GM12878 (cell line): ENCODE measurements at regions not wholly inside any gene's neighbourhood (a gene's known extent, or its start where the extent isn't known, plus 50 kb on each side); places are given as distances from the start of the nearest gene placed in this dataset.

Source experiments
- ATAC-seq: fragments of 200-7000 bp; cut with Tn5 transposase; 3 replicates; pipeline ENCODE4 v1.9.1; 2020; ENCODE audit warnings: mild to moderate bottlenecking, moderate library complexity
- BruUV-seq: library from RNA; stranded (reverse); fragments of 400-500 nt; replicated peaks from 2 replicates; lab custom pipeline; 2021; lab: Mats Ljungman, UMichigan
- CTCF ChIA-PET: fragments of 300-600 bp; sonication (Branson Sonifier 250); formaldehyde crosslinking; extraction: SDS; loops from one replicate; lab custom pipeline; 2021; ENCODE audit warnings: inconsistent platforms; lab: Yijun Ruan, JAX
- POLR2A ChIA-PET: fragments of 350-600 bp; formaldehyde crosslinking; extraction: SDS; loops from one replicate; lab custom pipeline; 2021; ENCODE audit warnings: inconsistent platforms; lab: Charles Lee
- RAD21 ChIA-PET: fragments of 300-600 bp; sonication (Branson Sonifier 250); formaldehyde crosslinking; loops from one replicate; lab custom pipeline; 2023; ENCODE audit warnings: antibody characterized with exemption; ENCODE audit not compliant: unreplicated experiment; lab: Charles Lee
- SMC1A ChIA-PET: fragments of 300-600 bp; sonication (Branson Sonifier 250); formaldehyde crosslinking; loops from one replicate; lab custom pipeline; 2023; ENCODE audit not compliant: unreplicated experiment, uncharacterized antibody; lab: Charles Lee
- DNase-seq: peaks from one replicate; pipeline ENCODE4 v3.0.0-alpha.2; 2011; ENCODE audit warnings: low read depth, low spot score
- FAIRE-seq: peaks from 3 replicates; lab custom pipeline; 2011; peaks lifted over from hg19 to GRCh38; lab: Jason Lieb, UNC
- H2AFZ ChIP-seq: 2 replicates; pipeline ENCODE4 v1.6.0; 2011; ENCODE audit warnings: low read depth, low read length, control low read depth; ENCODE audit not compliant: control insufficient read depth
- H3K27ac ChIP-seq: 2 replicates; pipeline ENCODE4 v1.5.1; 2011; ENCODE audit warnings: control low read depth; ENCODE audit not compliant: control insufficient read depth, insufficient read depth
- H3K27me3 ChIP-seq, 2 experiments: replicated peaks in 1 of 2; 2 replicates each; pipeline versions ENCODE4 v1.6.0 to v1.6.1; 2011; ENCODE audit warnings: low read length in 1 of 2; ENCODE audit not compliant: control insufficient read depth in 2 of 2, insufficient read depth in 2 of 2
- H3K36me3 ChIP-seq, 2 experiments: 2 replicates each; pipeline ENCODE4 v1.5.1; 2011; ENCODE audit warnings: low read length in 1 of 2; ENCODE audit not compliant: control insufficient read depth in 2 of 2, insufficient read depth in 2 of 2
- H3K4me1 ChIP-seq: 2 replicates; pipeline ENCODE4 v1.6.1; 2011; ENCODE audit warnings: mild to moderate bottlenecking, low read length, moderate library complexity, mixed read lengths; ENCODE audit not compliant: control insufficient read depth, insufficient read depth
- H3K4me2 ChIP-seq: 2 replicates; pipeline ENCODE4 v1.6.0; 2011; ENCODE audit warnings: control low read depth; ENCODE audit not compliant: control insufficient read depth, insufficient read depth
- H3K4me3 ChIP-seq: fragments of 200-600 bp; sonication (generic); 2 replicates; pipeline ENCODE4 v1.5.1; 2016
- H3K79me2 ChIP-seq: 2 replicates; pipeline ENCODE4 v1.6.0; 2011; ENCODE audit warnings: low read length; ENCODE audit not compliant: control insufficient read depth, insufficient read depth
- H3K9ac ChIP-seq: 2 replicates; pipeline ENCODE4 v1.8.0; 2011; ENCODE audit warnings: low read length, control low read depth, mixed read lengths; ENCODE audit not compliant: control insufficient read depth, insufficient read depth
- H3K9me3 ChIP-seq: replicated peaks from 3 replicates; pipeline ENCODE4 v1.5.1; 2011; ENCODE audit warnings: mild to moderate bottlenecking, low read length; ENCODE audit not compliant: control insufficient read depth, insufficient read depth
- H4K20me1 ChIP-seq: 2 replicates; pipeline ENCODE4 v1.6.0; 2011; ENCODE audit not compliant: control insufficient read depth, insufficient read depth
- ATF7 ChIP-seq: fragments of 450-650 bp; IDR thresholded peaks from 2 replicates; pipeline ENCODE4 v1.6.1; 2016; ENCODE audit warnings: low read depth, mild to moderate bottlenecking
- ETV6 ChIP-seq, 2 experiments: fragments of 450-650 bp in 1 of 2; IDR thresholded peaks in 1 of 2; conservative IDR thresholded peaks in 1 of 2; 2 replicates each; pipeline ENCODE4 v1.6.1; 2014; ENCODE audit warnings: antibody characterized with exemption in 1 of 2, borderline replicate concordance in 1 of 2, low read depth in 1 of 2, mild to moderate bottlenecking in 1 of 2, moderate library complexity in 1 of 2
- MEF2A ChIP-seq: IDR thresholded peaks from 2 replicates; pipeline ENCODE4 v1.6.1; 2011; ENCODE audit warnings: low read depth, mild to moderate bottlenecking, low read length, moderate library complexity; ENCODE audit not compliant: insufficient read depth
- MYB ChIP-seq: fragments of 150-350 bp; IDR thresholded peaks from 2 replicates; pipeline ENCODE4 v1.6.1; 2014; ENCODE audit warnings: mild to moderate bottlenecking, low read depth, low read length, borderline replicate concordance
- PAX8 ChIP-seq: fragments of 450-650 bp; IDR thresholded peaks from 2 replicates; pipeline ENCODE4 v1.6.1; 2017; ENCODE audit warnings: mild to moderate bottlenecking, moderate library complexity
- SMAD5 ChIP-seq: IDR thresholded peaks from 2 replicates; pipeline ENCODE4 v1.6.1; 2016; ENCODE audit warnings: antibody characterized with exemption, low read depth
- SRF ChIP-seq, 2 experiments: IDR thresholded peaks; 2 replicates each; pipeline ENCODE4 v1.6.1; 2011; ENCODE audit warnings: low read depth in 2 of 2, low read length in 2 of 2, mild to moderate bottlenecking in 1 of 2, moderate library complexity in 1 of 2
- WRNIP1 ChIP-seq: IDR thresholded peaks from 2 replicates; pipeline ENCODE4 v1.6.1; 2011; ENCODE audit warnings: low read depth, low read length, improper control_type of control experiment, borderline replicate concordance
- whole genome bisulfite sequencing: methylation state at CpG from one replicate; pipeline ENCODE4 v1.1.6; 2016; ENCODE audit warnings: low lambda C conversion rate; ENCODE audit not compliant: insufficient replicate concordance, insufficient coverage; ENCODE audit errors: missing lambda C conversion rate; 5-methylcytosine and 5-hydroxymethylcytosine counted together
- in situ Hi-C: fragments of 300-500 bp; cut with MboI; formaldehyde crosslinking; loops from 9 replicates; pipeline ENCODE4 v1.14.3; 2018; ENCODE audit warnings: mixed read lengths
- intact Hi-C: fragments of 100-400 bp; cut with micrococcal nuclease; formaldehyde crosslinking; loops from one replicate; pipeline ENCODE4 v1.14.2; 2022; ENCODE audit not compliant: unreplicated experiment
- TF ChIP-seq, protein P1 (sequence below): IDR thresholded peaks from 2 replicates; pipeline ENCODE4 v1.6.1; 2011; ENCODE audit warnings: mild to moderate bottlenecking, low read depth, low read length, moderate library complexity; ENCODE audit not compliant: insufficient replicate concordance
- TF ChIP-seq, protein P2 (sequence below): IDR thresholded peaks from 2 replicates; pipeline ENCODE4 v1.6.1; 2011; ENCODE audit warnings: low read depth, low read length, improper control_type of control experiment, borderline replicate concordance

DNA sequence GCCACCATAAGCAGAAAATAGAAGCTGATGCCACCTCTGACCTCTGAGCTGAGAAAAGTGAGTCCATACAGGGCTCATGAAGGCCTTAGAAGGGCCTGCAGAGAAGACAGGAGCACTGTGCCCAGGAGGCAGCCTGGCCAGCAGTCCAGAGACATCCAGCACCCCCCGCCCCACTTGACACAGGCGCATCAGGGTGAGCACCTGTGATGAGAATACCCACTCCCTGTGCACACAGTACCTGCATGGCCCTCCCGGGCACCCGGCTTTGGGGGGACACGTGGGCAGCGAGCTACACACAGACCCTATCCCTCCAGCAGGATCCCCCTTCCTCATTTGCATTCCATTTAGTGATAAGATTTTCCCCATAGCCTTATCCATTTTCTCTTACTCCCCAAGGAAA, 63.6 kb upstream of the NSMCE3 start:
- H2AFZ ChIP-seq, result no peak overlapping the region
- CTCF ChIA-PET, result interaction anchor here (1.0 kb wide), 1 partner anchor 25 kb away, joined by 3 read pairs; no protein-coding TSS in a partner anchor
- H3K79me2 ChIP-seq, result no peaks in the 10 kb centered on the region
- H3K36me3 ChIP-seq, result no peaks in the 10 kb centered on the region
- WGBS, result 53% methylated on average over 6 of the region's 6 CpGs
- DNase-seq, result no peak
- H3K27ac ChIP-seq, result no peak overlapping the region
- H3K4me2 ChIP-seq, result no peak overlapping the region
- H3K9ac ChIP-seq, result no peak overlapping the region
- H3K4me1 ChIP-seq, result no peaks in the 10 kb centered on the region
- H3K27me3 ChIP-seq, result no peaks in the 10 kb centered on the region
- no peaks in the 10 kb centered on the region for H3K9me3 ChIP-seq
- TF ChIP-seq, protein P1, sequence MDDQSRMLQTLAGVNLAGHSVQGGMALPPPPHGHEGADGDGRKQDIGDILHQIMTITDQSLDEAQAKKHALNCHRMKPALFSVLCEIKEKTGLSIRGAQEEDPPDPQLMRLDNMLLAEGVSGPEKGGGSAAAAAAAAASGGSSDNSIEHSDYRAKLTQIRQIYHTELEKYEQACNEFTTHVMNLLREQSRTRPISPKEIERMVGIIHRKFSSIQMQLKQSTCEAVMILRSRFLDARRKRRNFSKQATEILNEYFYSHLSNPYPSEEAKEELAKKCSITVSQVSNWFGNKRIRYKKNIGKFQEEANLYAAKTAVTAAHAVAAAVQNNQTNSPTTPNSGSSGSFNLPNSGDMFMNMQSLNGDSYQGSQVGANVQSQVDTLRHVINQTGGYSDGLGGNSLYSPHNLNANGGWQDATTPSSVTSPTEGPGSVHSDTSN, result no peak
- no peak for TF ChIP-seq SRF (IDR thresholded peaks at IDR 0.05; ENCODE audit: low read depth in 2 of 2, low read length in 2 of 2)
- TF ChIP-seq ETV6 (conservative IDR thresholded peaks at IDR 0.05 in 1 of 2, IDR thresholded peaks at IDR 0.05 in 1 of 2; ENCODE audit: borderline replicate concordance in 1 of 2, low read depth in 1 of 2), result no peak
- TF ChIP-seq WRNIP1, result no peak
- TF ChIP-seq MYB, result no peak
- no peak for TF ChIP-seq ATF7
- TF ChIP-seq SMAD5, result no peak
- TF ChIP-seq PAX8, result no peak
- TF ChIP-seq MEF2A, result no peak
- TF ChIP-seq, protein P2, sequence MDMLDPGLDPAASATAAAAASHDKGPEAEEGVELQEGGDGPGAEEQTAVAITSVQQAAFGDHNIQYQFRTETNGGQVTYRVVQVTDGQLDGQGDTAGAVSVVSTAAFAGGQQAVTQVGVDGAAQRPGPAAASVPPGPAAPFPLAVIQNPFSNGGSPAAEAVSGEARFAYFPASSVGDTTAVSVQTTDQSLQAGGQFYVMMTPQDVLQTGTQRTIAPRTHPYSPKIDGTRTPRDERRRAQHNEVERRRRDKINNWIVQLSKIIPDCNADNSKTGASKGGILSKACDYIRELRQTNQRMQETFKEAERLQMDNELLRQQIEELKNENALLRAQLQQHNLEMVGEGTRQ, result no peak
- H3K4me3 ChIP-seq, result no peak overlapping the region
- no peaks in the 10 kb centered on the region for H4K20me1 ChIP-seq
- RAD21 ChIA-PET, result no interaction called here
- ATAC-seq, result no peak
- SMC1A ChIA-PET, result no interaction called here
- no peak for FAIRE-seq
- in situ Hi-C loops, result no loop called here
- intact Hi-C loops, result no loop called here
- POLR2A ChIA-PET, result interaction anchor here (0.7 kb wide), 1 partner anchor 33 kb away, joined by 4 read pairs; no protein-coding TSS in a partner anchor
- no TSS peak for BruUV-seq
